NCI-H2029 treated with DMSO at 0.1 percent for 48 hours (cell line): ENCODE measurements at regions not wholly inside any gene's neighbourhood (a gene's known extent, or its start where the extent isn't known, plus 50 kb on each side); places are given as distances from the start of the nearest gene placed in this dataset.
"Not testable (repeated sequence)": the region's sequence is repeated elsewhere in the genome, so short reads cannot be mapped to it uniquely, and the experiment has no call there.

Experiments used
- DNase-seq: peaks from one replicate; lab custom pipeline; 2025; lab: John Stamatoyannopoulos, UW

DNA sequence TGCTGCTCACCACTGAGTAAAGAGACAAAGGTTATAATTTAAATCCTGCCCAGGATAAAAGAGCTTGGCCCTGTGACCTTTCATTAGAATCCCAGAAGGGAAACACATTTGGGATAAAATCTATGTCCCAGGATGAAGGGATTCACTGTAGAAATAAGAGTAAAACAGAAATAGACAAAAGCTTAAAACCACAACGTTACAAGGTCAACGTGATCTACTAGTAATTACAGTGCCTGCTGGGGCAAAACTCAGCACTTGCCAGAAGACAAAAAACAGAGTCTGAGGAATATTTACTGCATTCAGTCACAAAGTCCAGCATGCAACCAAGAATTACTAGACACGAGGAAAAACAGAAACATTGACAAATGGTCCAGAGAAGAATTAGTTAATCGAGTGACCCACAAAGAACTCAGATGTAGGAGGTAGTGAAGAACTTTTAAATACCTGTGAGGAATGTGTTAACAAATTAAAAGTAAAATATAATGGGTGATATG lies 982.3 kb downstream of the GATA3 start:
- no peak for DNase-seq

DNA sequence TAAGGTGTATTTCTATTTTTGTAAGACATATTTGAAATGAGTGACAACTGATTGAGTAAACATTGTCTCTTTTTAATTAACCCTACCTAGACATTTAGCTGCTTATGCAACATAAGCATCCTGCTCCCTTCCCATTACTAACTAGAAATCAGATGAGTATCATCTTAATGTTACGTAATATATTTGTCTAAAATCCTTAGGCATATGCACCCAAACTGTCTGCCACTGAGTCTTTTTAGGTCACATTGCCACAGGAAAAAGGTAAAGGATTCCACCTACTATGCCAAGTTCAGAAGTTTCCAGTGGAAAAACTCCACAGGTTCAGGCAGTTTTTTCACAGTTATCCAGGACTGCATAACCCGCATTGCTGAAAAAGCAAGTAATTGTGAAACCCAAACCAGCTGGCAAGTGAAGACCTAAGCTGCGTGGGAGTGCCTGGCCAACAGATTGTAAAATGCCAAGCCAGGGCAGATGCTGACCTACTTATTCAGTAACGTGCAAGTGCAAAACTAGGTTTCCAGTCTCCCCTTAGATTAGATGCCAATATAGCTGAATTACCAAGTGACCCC lies 983.7 kb downstream of the GATA3 start:
- no peak for DNase-seq

DNA sequence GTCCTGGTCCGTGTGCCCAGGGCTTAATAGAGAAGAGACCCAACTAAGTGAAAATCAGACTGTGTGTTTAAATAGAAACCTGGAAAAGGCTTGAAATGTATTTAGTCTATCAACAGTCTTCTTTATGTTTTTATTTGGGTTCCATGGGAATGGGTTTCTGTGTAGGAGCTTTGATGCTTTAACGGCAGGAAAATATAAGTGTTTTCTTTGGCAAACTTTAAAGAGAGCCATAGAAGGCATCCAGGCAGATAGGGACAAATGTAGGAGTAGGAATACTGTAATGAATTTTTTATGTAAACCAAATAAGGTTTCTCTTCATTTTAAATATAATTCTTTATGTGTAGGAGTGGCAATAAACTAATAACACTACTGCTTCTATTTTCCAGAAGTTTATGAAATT lies 989.0 kb downstream of the GATA3 start:
- DNase-seq: no peak

DNA sequence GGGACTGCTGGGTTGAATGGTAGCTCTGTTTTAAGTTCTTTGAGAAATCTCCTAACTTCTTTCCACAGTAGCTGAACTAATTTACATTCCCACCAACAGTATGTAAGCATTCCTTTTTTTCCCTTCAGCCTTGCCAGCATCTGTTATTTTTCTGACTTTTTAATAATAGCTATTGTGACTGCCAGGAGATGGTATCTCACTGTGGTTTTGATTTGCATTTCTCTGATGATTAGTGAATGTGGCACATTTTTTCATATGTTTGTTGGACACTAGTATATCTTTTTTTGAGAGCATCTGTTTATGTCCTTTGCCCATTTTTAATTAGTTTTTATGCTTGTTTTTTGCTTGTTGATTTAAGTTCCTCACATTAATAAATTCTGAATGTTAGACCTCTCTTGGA lies 990.8 kb downstream of the GATA3 start:
- no peak for DNase-seq

DNA sequence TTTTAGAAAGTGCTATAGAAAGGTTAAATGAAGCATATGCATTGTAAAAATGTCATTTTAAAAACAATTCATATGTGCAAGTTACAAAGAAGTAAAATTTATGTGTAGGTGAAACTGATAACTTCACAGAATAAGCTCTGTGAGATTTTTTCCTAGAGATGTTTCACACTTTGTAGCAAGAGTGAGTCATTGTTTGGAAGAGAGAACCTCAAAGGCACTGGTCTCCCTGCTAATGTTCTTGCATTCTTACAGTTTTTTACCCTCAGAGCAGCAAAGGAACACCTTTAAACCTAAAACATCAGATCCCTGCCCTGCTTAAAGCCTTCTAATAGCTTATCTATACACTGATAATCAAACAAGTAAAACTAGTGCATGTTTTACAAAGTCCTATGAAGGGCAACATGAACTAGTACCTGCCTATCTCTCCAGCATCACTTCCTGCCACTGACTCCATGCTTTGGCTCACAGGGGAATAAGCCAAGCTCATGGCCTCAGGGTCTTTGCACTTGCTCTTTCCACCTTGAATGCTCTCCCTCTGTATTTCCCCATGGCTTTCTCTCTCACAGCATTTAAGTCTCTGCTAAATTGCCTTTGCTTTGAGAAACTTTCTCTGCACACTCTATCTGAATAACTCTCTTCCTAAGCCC lies 997.0 kb downstream of the GATA3 start:
- no peak for DNase-seq

DNA sequence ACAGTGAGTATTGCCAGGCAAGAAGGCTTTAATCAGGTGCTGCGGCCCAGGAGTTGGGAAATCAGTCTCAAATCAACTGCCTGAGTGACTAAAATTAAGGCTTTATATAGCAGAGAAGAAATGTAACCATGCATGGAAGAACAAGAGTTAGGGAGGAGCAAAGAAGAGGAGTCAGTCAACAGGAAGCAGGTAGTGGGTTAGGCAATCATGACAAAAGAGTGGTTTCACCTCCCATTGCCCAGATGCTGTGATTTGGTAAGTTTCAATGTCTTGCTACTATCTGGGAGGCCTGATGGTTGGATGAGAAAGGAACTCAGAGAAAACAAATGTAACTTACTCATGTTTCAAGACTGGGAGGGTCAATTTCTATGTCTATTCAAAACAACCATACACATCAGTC lies 998.3 kb downstream of the GATA3 start:
- no peak for DNase-seq

DNA sequence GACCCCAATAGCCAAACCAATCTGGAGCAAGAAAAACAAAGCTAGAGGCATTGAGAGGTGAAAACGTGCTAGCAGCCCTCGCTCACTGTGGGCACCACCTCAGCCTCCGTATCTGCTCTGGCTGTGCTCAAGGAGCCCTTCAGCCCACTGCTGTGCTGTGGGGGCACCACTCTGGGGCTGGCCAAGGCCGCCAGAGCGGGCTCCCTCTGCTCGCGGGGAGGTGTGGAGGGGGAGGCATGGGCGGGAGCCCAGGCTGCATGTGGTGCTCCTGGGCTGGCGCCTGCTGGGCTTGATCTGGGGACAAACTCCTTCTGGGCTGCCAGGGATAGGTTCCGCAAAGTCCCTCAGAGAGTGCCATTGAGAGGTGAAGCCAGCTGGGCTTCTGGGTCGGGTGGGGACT lies 1002.0 kb downstream of the GATA3 start:
- no peak for DNase-seq

DNA sequence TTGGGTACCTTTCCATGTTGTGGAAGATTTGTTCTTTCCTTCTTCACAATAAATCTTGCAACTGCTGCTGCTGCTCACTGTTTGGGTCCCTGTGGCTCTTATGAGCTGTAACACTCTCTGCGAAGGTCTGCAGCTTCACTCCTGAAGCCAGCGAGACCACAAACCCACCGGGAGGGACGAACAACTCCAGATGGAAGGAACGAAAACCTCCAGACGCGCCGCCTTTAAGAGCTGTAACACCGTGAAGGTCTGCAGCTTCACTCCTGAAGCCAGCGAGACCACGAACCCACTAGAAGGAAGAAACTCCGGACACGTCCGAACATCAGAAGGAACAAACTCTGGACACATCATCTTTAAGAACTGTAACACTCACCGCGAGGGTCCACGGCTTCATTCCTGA lies 1002.8 kb downstream of the GATA3 start:
- not testable (repeated sequence) for DNase-seq

DNA sequence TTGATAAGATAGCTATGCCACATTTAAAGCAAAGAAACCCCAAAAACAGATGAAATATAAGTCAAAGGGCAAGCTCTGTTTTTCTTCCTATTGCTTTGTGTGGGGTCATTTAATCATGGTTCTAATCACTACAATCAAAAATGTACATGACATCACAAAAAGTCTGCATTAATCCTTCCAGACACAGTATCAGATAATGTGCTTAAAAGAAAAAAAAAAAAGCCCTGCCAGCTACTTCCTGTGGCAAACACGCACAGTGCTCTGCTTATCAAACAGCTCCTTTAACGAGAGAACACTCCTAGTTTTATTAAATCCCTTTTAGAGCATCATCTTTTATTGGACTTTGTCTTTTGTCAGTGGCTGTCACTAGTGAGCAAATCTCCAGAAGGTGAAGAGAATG lies 1005.8 kb downstream of the GATA3 start:
- DNase-seq: no peak

DNA sequence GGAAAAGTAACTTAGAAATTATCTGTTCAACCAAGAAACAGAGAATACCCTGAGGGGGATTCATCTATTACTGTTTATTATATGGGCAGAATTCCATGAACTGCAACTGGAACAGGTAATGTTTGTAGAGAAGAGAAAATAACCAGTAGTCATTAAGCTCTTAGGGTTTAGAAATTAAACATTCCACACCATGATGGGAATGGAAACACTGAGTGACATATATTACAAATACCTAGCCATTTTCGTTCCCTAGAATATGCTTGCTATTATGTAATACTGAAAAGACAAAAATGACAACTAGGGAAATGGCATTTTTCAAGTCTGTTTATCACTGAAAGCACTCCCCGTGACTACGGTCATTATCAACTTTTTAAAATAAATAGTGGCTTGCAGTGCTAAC lies 1007.4 kb downstream of the GATA3 start:
- no peak for DNase-seq

DNA sequence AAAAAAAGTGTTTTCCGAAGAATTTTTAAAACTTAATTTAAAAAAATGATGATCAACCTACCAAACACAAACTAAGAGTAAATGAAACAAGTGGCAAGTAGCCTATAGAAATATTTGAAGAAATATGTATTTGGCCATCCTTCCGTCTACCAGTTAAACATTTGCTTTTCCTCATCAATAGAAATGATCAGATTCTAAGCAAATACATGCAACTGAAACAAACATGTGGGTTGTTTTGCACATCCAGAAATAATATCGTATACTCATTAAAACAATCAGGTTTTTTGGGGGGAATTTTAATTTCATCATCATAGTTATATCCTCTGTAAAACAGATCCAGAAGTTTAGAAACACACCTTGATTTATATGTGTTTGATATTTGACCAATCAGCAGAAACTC lies 1011.7 kb downstream of the GATA3 start:
- no peak for DNase-seq

DNA sequence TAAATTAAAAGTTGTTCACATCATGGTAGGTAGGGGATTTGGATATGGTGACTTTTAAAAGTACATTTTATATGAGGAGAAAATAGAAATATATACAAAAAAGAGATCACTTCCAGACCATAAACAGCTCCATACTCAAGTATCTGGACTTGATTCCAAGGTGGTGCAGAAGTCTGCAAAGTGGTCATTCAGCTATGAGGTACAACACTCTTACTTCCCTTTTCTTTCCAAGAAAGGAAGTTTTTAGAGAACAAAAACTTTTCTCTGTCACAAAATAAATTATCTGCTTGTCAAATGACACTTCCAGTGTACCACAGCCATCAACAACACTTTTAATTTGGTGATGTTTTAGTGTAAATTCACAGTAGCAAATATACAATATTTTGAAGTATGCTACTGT lies 1013.5 kb downstream of the GATA3 start:
- no peak for DNase-seq

DNA sequence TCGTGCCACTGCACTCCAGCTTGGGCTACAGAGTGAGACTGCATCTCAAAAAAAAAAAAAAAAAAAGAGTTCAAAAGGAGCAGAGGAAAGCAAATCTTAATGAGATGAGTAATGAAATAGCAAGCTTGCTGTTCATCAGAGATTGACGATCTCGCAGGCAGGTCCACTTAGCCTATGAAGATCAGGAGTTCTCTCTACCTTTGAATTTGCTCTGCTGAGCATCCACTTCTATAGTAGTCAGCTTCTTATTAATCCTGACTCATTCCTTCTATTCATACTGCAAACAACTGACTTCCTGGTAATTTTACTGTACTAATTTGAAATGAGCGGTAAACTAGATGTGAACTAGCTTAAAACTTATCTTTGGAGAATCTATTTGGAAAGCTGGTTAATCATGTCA lies 1014.6 kb downstream of the GATA3 start:
- no peak for DNase-seq

DNA sequence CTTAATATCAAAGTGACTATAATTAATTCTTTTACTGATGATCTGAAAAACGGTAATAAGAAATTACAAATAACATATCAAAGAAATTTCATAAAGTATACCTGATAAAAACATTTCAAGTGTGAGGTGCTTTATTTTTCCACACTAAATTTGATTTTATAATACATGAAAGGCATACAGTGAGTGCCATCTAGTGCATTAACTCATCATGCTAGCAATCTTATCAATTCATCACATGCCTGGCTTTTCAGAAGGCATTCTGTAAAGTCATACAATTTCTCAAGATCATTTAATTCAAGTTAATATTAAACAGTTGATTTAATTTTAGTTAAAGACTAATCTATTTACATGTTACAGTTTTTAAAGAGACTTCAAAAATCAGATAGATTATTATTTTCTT lies 1020.9 kb downstream of the GATA3 start:
- no peak for DNase-seq

DNA sequence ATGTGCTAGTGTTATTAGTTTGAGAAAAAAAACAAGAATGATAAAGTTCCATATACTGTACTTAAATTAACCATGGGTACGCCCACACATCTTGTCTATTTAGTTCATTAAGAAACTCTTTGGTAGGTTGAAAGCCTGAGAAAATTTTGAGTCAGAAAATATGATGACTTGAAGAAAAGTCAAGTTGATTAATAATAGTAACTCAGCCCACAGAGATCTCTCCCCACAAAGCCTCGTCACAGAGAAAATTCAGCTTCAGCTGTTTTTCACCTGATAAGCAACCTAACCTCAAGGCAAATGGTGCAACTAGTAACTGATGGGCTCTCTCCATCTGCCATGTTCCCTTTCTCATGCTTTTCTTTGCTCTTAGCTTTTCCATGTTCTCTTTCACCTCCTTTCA lies 1021.6 kb downstream of the GATA3 start:
- no peak for DNase-seq

DNA sequence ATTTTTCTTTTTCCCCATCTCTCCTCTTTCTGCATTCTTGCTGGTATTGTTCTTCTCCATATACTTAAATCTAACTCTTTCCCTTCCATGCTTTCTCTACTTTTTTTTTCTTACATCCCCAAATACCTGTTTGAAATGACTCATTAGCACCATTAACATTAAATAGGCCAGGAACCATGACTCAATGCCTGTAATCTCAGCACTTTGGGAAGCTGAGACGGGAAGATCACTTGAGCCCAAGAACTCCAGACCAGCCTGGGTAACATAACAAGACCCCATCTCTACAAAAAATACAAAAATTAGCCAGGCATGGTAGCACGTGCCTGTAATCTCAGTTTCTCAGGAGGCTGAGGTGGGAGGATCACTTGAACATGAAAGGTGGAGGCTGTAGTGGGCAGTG lies 1026.8 kb downstream of the GATA3 start:
- no peak for DNase-seq

DNA sequence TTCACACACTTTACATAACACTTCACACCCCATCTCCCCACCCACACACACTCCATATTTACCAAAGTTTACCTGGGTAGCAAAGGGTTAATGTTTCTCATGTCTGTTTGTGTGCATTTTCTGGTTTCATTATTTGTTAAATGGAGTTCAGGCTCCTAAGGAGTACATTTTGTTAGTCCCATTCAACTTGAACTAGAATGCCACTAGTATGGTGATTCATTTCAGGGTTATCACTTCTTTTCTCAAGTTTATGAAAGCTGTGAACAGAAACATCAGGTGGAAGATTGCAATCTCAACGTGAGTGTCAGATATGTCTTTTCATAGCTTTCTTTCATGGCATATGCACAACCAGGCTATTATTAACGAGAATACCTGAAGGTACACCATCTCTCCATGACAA lies 1027.5 kb downstream of the GATA3 start:
- DNase-seq: no peak

DNA sequence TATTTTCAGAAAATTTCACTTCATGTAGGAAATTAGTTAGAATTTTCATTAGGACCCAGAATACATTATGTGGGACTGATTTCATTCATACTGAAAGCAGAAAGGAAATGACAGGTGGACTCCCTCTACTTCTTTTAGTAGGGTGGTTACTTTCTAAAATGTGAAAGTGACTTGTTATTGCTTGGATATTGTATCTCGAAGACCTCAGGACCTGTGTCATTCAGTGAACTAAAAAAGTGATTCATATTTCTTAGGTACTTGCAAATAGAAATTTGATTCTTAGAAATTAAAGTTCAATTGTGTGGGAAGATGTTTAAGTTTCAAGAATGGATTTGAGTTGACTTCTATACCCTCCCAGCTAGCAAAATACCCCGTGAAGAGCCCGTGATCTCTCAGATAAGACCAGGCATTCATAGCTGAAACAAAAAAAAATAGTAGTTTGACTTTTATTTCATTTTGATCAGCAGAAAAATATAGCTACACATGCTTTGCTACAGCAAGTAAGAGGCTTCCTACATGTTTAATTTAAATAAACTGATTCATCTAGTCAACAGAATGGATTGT lies 1037.1 kb downstream of the GATA3 start:
- DNase-seq: no peak

DNA sequence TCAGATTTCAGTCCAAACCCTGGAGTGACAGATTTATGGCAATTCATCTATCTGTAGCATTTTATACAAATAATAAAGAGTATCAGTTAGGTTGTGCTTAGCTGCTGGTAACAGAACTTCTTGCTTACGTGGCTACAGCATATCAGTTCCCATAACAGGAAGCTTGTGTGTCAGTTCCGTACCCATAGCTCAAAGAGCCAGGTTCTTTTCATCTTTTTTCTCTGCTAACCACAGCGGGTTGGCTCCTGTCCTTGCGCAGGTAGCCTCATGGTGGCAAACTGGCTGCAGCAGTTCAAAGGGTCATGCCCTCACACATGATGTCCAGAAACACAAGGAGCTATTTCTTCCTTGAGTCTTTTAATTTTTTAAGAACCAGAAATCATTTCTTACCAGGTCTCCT lies 1041.8 kb downstream of the GATA3 start:
- DNase-seq: no peak

DNA sequence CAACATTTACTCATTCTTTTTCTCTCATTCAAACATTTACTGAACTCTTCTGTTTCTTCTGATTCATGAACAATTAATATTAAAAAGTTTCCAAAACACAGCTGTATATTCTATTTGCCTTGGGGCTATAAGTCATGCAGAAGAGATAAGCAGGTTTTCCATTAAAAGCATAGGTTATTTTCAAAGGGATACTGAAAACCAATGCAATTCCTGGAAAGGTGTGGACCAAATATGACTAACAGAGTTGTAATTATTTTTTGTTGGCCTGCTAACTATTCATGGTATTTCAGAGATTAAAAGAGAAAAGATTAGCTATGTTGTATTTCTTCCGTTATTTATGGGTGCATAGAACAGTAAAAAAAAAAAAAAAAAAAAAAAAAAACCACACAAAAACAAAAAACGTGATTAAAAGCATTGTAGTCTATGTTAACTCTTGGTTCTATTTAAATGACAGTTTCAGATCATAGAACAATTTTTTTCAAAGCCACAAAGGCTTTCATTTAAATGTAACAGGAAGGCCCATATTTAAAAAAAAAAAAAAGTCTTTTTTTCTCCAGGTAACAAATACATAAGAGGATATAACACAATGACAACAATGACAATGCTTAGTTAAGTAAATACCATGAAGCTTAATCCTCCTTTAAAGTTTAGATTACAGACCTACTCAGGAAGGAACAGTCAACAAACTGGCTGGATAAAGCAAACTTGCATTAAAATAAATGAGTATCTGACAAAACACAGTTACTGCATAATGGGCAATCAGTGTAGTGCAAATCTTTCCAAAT lies 1042.9 kb downstream of the GATA3 start:
- no peak for DNase-seq

DNA sequence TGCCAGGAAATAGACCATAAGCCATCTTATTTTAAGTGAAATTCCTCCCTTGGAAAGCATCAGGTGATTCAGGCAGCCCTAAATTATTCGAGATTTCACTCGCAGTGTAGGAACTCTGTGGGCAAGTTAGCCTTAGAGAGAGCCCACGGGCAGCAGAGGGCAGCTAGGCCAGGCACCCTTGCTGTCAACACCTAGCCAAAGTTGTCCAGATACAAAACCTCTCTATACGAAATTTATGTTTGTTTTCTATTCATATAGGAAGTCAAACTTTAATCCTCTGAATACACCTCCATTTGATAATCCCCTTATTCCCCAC lies 1043.5 kb downstream of the GATA3 start:
- no peak for DNase-seq

DNA sequence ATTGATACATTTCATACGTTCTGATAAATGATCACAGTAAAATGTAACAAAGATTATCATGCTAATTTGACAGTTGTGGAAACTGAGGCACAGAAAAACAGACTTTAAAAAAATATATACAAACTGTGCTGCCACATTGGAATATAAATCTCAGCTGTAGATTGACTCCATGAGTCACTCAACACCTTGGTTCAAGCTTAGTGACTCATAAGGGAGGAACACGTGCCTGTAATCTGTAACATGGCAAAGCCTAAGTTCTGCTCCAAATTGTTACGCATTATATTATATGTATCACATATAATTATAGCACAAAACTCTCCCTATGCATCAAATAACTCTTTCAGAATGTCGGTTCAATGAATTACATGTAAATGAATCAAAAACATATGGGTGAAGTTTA lies 1047.5 kb downstream of the GATA3 start:
- DNase-seq: no peak

DNA sequence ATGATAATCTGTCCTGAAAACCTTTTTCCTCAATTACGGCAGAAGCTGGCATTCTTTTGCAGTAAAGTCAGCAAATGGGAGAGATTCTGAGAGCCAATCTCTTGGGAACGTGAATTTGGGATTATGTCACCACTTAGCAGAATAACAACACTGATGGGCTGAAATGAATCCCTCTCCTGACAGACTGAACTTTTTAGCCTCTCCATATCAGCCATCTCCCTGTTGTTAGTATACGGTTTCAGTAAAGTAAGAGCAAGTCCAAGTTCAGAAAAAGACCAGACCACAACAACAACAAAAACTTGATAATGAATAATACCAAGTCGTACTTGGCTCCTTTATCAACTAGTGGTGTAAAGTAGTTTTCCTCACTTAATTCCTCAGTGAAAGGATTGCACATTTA lies 1048.8 kb downstream of the GATA3 start:
- no peak for DNase-seq
